Stimulated activated naive B cell treated with anti-CD40 and anti-IgM and Interleukin-4, amounts not matched to agents 10 μg/mL and 1 μg/mL and 100 μg/mL, for 72 hours (primary cell): ENCODE measurements at regions not wholly inside any gene's neighbourhood (a gene's known extent, or its start where the extent isn't known, plus 50 kb on each side); places are given as distances from the start of the nearest gene placed in this dataset.

Experiments used
- ATAC-seq, 2 donors: fragments of 150-1000 bp; cut with Tn5 transposase; replicated peaks; 2 replicates each; pipeline ENCODE4 v1.10.0; 2021; ENCODE audit warnings: moderate library complexity in 1 of 2
- DNase-seq: peaks from one replicate; pipeline ENCODE4 v3.0.0; 2021
- H3K27ac Mint-ChIP-seq: one replicate; pipeline ENCODE4 v1.8.0; 2022; ENCODE audit warnings: mild to moderate bottlenecking, mixed read lengths
- H3K27me3 Mint-ChIP-seq, 2 donors: one replicate each; pipeline ENCODE4 v1.8.0; 2022; ENCODE audit warnings: mixed read lengths in 2 of 2
- H3K36me3 Mint-ChIP-seq, 2 donors: one replicate each; pipeline ENCODE4 v1.8.0; 2022; ENCODE audit warnings: mixed read lengths in 2 of 2, mild to moderate bottlenecking in 1 of 2
- H3K4me1 Mint-ChIP-seq, 2 donors: one replicate each; pipeline ENCODE4 v1.8.0; 2022; ENCODE audit warnings: mixed read lengths in 2 of 2, mild to moderate bottlenecking in 1 of 2
- H3K4me3 Mint-ChIP-seq, 2 donors: one replicate each; pipeline ENCODE4 v1.8.0; 2022; ENCODE audit warnings: mild to moderate bottlenecking in 2 of 2, mixed read lengths in 2 of 2, moderate library complexity in 1 of 2
- H3K9me3 Mint-ChIP-seq, 2 donors: one replicate each; pipeline ENCODE4 v1.8.0; 2022; ENCODE audit warnings: mixed read lengths in 2 of 2, mild to moderate bottlenecking in 1 of 2

DNA sequence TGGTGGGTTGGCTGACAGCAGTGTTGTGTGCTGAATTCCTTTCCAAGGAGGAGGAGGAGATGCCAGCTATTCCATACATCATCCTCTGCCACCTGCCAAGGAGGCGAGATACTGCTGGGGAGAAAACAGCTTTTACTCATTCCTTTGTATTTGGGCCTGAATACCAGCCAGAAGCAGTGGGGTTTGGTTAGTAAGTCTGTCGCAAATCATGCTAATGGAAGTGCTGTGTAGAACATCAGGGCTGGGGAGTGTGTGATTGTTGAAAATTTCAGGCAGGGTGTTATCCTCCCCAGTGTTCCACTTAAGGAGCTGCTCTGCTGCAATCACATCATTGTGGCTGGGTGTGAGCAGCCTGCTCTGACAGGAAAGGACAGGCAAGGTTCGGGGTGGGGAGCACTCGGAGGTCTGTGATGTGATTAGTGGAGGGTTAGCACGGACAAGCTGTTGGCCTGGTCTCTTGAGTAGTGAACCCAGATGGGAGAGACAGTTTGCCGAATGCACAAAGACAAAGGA, 128.2 kb upstream of the DLX2 start:
- no peak overlapping the region for H3K27ac Mint-ChIP-seq
- no peak overlapping the region for H3K4me3 Mint-ChIP-seq
- H3K9me3 Mint-ChIP-seq = no peaks in the 10 kb centered on the region
- ATAC-seq (no peak), DNase-seq (no peak)
- H3K27me3 Mint-ChIP-seq = peaks cover 50 to 53% of the 10 kb centered on the region in 2 donors
- H3K36me3 Mint-ChIP-seq = peaks cover 0 to 2% of the 10 kb centered on the region in 2 donors
- peaks cover 13 to 18% of the 10 kb centered on the region in 2 donors for H3K4me1 Mint-ChIP-seq

DNA sequence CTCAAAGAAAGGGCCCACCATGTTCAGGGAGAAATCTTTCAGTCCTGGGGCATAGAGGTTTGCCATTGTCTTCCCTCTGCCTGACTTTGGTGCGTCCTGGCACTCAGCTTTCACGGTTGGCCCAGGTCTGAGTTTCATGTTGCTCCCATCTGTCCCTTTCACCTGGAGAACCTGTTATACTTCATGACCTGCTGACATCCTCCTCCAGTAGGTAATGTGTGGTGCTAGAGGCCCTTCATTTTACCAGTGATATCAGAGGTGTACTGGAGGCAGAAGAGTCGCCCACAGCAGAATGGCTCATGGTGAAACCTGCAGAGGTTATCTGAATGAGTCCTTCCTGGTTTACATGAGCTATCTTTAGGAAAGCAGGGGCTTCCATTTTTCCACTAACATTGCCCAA, 128.8 kb upstream of the DLX2 start:
- Mint-ChIP-seq H3K27ac (no peak overlapping the region), H3K9me3 (no peaks in the 10 kb centered on the region), H3K27me3 (peaks cover 54 to 59% of the 10 kb centered on the region in 2 donors), H3K4me1 (peaks cover 13 to 18% of the 10 kb centered on the region in 2 donors), H3K4me3 (no peak overlapping the region), H3K36me3 (peaks cover 0 to 2% of the 10 kb centered on the region in 2 donors)
- no peak for ATAC-seq
- no peak for DNase-seq

DNA sequence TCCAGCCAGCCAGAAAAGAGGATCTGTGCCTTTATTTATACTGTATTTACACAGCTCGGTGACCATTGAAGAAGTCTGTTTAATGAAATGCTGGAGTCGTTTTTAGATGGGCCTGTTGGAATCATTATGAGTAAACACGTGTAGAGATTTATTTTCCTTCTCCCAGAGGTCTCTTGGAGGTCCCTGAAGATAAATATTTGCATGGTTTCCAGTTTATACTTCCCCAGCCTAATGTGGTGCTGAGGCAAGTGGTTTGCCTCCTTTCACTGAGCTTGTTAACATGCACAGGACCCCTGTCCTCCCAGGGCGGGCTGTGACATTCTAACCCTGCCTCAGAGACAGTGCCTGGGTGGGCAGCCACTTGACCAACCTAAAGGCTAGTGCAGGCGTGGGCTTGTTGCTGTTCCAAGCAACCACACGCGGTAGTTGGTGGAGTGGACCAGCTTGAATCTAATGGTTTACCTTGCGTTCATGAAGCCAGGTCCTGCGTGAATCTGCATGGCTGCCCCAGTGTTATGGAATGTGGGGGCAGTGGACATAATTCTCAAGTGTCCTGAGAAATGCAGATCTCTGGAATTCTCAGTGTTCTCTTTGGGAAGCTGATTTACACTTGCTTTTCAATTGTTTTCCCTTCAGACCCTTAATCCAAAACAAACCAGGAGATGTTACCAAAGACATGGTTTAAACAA, 130.2 kb upstream of the DLX2 start:
- Mint-ChIP-seq H3K9me3 (no peaks in the 10 kb centered on the region), H3K27me3 (peaks cover 60 to 65% of the 10 kb centered on the region in 2 donors), H3K4me3 (no peak overlapping the region), H3K36me3 (peaks cover 0 to 2% of the 10 kb centered on the region in 2 donors), H3K27ac (no peak overlapping the region), H3K4me1 (peaks cover 13 to 18% of the 10 kb centered on the region in 2 donors)
- ATAC-seq = no peak
- no peak for DNase-seq

DNA sequence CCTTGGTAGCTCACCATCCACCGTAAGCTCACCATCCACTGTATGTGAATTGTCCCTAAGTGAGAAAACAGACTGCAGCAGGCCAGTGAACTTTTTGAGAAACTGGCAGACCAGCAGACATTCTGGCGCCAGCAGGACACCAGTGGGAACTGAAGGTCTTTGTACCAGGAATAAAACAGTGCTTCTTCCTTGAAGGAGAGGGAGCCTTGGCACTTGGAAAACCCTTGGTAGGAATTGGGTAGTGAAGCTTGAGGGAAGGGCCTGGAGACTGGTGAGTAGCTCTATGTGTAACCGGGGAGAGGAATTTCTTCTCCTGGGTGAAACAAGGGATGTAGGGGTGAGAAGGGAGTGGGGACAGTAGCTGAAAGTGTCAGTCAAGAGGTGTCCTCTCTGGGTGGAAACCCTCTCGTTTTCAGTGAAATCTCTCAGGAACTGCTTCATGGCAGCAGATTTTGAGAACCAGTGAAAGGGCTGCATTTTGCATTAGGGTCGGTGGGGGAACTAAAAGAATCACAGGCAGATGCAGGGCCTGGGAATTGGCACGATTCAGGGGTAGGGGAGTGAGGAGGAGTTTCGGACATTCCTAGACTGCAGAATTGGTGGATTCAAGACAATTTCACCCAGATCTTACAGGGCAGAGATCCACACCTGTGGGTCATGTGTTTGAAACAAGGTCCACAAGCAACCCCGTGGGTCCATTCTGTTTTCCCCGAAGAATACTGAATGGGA, 131.5 kb upstream of the DLX2 start:
- H3K9me3 Mint-ChIP-seq = no peaks in the 10 kb centered on the region
- H3K27me3 Mint-ChIP-seq = peaks cover 59 to 61% of the 10 kb centered on the region in 2 donors
- peaks cover 13 to 18% of the 10 kb centered on the region in 2 donors for H3K4me1 Mint-ChIP-seq
- no peak overlapping the region for H3K27ac Mint-ChIP-seq
- DNase-seq (no peak), ATAC-seq (no peak)
- peaks cover 0 to 2% of the 10 kb centered on the region in 2 donors for H3K36me3 Mint-ChIP-seq
- peak overlapping the region; percentile 79 to 81 for H3K4me3 Mint-ChIP-seq

DNA sequence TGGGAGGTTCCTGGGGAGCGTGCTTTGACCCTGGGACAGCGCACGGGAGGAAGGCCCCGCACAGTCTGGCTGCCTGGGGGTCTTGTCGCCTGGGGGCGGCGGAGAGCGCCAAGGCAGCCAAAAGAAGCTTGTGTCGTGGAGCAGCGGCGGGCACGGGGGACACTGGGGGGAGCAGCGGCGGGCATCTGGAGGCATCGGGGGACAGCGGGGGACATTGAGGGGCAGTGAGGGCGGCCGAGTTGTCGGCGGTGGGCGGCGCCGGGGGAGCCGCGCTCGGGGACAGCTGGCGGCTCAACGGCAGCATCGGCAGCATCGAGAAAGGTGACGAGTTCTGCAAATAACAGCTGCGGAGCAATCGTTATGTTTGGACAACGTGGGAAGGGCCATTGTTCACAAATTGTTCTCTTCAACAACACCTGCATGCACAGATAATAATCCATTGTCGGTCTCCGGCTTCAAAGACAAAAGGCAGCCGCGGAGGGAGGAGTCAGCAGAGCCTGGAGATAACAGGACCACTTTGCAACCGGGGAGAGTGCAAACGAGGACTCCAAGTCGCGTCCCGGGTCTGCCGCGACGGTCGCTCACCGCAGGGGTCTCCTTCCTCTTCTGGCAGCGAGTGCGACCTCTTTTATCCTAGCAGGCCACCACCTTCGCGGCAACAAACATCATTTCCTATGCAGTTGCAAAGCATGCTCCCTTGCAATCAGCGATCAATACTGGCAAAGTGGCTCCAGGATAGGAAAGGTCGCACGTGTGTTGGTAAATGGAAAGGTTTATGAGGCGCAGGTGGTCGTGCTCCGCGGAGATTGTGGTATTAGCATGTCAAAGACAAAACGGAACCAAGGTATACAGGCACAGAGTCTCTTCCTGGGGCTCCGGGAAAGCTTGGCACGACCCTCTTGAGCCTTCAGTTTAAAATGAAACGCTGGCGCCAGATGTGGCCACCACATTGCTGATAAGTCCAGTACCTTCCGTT, 132.3 kb upstream of the DLX2 start:
- H3K4me1 Mint-ChIP-seq = peaks cover 13 to 18% of the 10 kb centered on the region in 2 donors
- no peak overlapping the region for H3K27ac Mint-ChIP-seq
- peaks cover 53 to 57% of the 10 kb centered on the region in 2 donors for H3K27me3 Mint-ChIP-seq
- H3K36me3 Mint-ChIP-seq = peaks cover 0 to 2% of the 10 kb centered on the region in 2 donors
- no peaks in the 10 kb centered on the region for H3K9me3 Mint-ChIP-seq
- H3K4me3 Mint-ChIP-seq = peak overlapping the region; percentile 79 to 81
- peak; percentile 39 to 42 for ATAC-seq
- DNase-seq = no peak

DNA sequence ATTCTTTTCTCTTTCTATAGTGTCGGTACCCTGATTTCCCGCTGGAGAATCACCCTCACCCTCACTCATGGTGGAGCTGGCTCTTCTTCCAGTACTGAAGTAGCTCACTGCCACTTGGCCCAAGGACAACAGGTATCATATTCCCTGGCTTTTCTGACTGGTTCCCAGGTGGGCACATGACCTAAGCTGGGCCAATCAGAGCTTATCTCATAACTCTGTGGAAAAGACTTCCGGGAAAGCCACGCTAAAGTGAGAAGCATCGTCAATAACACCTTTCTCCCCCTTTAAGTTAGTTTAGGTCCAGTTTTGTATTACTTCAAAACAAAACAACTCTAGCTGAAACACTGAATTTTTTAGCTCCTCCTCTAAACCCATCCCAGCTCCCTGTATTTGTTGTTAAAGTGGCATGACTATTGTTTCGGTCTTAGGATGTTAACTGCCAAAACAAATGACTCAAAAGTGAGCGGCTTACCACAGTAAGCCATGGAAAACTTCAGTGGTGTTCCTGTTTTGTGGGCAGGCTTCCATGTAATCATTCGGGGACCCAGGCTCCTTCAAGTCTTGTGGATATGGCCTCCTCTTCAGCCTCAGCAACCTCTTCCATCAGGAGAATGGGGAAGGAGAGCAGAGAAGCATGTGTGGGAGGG, 137.4 kb upstream of the DLX2 start:
- Mint-ChIP-seq H3K27me3 (peaks cover 24 to 34% of the 10 kb centered on the region in 2 donors), H3K36me3 (no peaks in the 10 kb centered on the region), H3K4me1 (peaks cover 3 to 5% of the 10 kb centered on the region in 2 donors), H3K9me3 (no peaks in the 10 kb centered on the region), H3K4me3 (no peak overlapping the region), H3K27ac (no peak overlapping the region)
- no peak for DNase-seq
- no peak for ATAC-seq

DNA sequence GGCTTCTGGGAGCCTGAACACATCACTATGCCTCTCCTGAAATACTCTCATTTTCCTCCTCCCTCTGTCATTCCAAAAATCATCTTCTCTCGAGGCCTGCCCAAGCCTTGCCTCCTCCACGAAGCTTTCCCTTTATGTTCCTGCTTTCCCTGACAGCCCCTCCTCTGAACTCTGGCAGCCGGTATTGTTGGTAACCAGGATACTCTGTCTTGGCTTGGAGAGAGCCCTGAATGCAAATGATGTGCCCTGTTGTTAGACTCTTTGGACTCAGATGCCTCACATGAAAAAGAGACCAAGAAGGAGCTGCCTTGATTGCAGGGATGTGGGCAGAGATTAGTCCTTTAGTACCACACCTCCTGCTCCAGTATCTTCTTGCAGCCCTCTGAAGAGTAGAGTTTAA, 138.5 kb upstream of the DLX2 start:
- Mint-ChIP-seq H3K27ac (no peak overlapping the region), H3K36me3 (no peaks in the 10 kb centered on the region), H3K4me1 (no peaks in the 10 kb centered on the region), H3K27me3 (peaks cover 17 to 28% of the 10 kb centered on the region in 2 donors), H3K4me3 (no peak overlapping the region), H3K9me3 (no peaks in the 10 kb centered on the region)
- ATAC-seq = no peak
- DNase-seq = no peak

DNA sequence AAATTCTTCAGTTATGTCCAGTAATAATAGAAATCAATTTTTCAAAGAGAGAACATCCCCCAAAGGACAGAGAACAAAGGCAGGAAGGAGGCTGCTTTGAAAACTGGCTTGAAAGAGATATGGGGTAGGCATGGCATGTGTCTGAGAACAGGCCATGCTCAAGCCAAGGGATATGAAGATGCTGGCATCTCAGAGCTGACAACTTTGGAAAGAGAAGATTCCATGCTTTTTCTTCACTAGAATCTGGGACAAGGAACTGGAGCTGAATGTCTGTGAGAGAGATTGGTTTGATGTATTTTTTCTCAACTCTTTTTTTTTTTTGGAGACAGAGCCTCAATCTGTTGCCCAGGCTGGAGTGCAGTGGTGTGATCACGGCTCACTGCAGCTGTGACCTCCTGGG, 139.8 kb upstream of the DLX2 start:
- no peak overlapping the region for H3K4me3 Mint-ChIP-seq
- DNase-seq (no peak), ATAC-seq (no peak)
- H3K27me3 Mint-ChIP-seq = peaks cover 9 to 21% of the 10 kb centered on the region in 2 donors
- H3K36me3 Mint-ChIP-seq = no peaks in the 10 kb centered on the region
- H3K9me3 Mint-ChIP-seq = peaks cover 2 to 8% of the 10 kb centered on the region in 2 donors
- H3K4me1 Mint-ChIP-seq = peaks cover 0 to 1% of the 10 kb centered on the region in 2 donors
- no peak overlapping the region for H3K27ac Mint-ChIP-seq

DNA sequence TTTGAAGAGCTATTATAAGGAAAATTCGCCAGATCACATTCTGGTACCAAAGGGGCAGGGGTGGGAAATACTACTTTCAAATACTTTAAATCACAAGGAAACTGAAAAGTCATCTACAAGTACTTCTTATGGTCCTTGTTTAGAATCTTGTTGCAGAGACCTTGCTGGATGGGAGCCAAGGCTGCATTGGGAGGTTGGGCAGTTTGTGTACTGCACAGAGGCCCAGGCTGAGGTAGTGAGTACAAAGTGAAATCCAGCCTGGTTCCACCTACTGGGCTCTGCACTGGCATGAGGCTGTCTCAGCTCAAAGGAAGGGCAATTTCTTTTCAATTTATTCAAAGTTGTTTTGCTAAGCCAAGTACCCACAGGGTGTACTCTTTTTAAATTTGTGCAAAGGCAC, 140.3 kb upstream of the DLX2 start:
- peaks cover 0 to 1% of the 10 kb centered on the region in 2 donors for H3K4me1 Mint-ChIP-seq
- H3K4me3 Mint-ChIP-seq = no peak overlapping the region
- H3K36me3 Mint-ChIP-seq = no peaks in the 10 kb centered on the region
- ATAC-seq (no peak), DNase-seq (no peak)
- H3K9me3 Mint-ChIP-seq = peaks cover 2 to 8% of the 10 kb centered on the region in 2 donors
- H3K27me3 Mint-ChIP-seq = peaks cover 5 to 18% of the 10 kb centered on the region in 2 donors
- no peak overlapping the region for H3K27ac Mint-ChIP-seq

DNA sequence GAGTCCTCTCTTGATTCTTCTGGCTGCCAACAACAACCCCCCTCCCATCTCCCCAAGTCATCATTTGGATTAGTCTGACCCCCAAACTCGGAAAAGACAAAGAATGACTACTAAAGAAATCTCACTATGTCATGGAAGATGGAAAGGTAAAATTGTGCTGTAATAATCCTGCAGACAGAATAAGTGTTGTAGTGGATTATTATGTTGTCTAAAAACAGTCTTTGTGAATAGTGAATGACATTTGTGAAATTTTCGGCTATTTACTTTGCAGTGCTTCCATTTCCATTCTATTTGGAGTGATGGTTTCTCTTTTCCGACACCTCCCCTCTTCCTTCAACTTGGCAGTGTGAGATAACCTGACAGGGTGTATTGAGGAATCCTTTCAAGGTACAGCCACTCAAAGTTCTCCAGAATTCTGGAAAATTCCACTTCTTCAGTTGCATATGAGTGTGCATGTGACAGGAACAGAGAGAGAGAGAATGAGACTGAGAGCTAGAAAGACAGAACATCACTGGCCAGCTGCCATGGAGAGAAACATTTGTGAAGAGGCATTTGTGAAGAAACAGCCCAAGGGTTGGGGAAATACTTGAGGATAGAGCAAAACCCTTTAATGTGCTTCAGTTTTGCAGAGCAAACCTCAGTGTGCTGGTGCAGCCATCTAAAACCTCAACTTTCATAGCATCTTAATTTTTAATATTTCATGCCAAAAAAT, 141.9 kb upstream of the DLX2 start:
- no peak overlapping the region for H3K4me3 Mint-ChIP-seq
- peaks cover 0 to 11% of the 10 kb centered on the region in 2 donors for H3K27me3 Mint-ChIP-seq
- no peak for DNase-seq
- peaks cover 2 to 8% of the 10 kb centered on the region in 2 donors for H3K9me3 Mint-ChIP-seq
- no peak for ATAC-seq
- no peaks in the 10 kb centered on the region for H3K36me3 Mint-ChIP-seq
- no peak overlapping the region for H3K27ac Mint-ChIP-seq
- H3K4me1 Mint-ChIP-seq = peaks cover 0 to 1% of the 10 kb centered on the region in 2 donors

DNA sequence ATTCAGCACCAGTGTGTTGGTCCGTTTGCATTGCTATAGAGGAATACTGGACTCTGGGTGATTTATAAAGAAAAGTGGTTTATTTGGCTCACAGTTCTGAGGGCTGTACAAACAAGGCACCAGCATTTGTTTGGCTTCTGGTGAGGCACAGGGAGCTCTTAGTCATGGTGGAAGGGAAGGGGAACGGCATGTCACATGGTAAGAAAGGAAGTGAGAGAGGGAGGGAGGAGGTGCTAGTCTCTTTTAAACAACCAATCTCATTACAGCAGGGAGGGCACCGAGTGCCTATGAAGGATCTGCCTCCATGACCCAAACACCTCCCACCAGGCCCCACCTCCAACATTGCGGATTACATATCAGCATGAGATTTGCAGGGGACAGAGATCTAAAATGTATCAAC, 143.9 kb upstream of the DLX2 start:
- Mint-ChIP-seq H3K27ac (no peak overlapping the region), H3K36me3 (no peaks in the 10 kb centered on the region), H3K4me1 (peaks cover 0 to 1% of the 10 kb centered on the region in 2 donors), H3K27me3 (peaks cover 0 to 4% of the 10 kb centered on the region in 2 donors), H3K4me3 (no peak overlapping the region), H3K9me3 (peaks cover 2 to 8% of the 10 kb centered on the region in 2 donors)
- ATAC-seq (peak in 1 of 2 donors; percentile 29), DNase-seq (no peak)

DNA sequence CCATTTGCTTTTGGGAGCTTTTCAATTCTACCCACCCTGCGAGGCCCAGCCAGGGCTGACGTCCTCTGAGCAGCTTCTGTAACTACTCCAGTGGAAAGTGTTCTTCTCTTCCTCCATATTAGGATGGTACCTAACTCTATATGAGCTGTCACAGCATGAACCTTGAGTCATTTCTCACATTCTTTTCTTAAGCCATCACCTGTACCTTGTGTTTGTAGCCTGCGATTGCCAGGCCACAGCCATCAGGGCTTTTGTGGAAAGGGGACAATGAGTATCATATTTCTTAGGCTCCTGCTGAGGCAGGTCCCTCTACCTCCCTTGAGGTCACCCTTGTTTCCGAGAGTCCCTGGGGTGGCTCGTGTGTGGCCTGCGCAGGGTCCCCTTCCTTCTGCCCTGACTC, 144.5 kb upstream of the DLX2 start:
- H3K4me3 Mint-ChIP-seq = no peak overlapping the region
- H3K9me3 Mint-ChIP-seq = peaks cover 2 to 8% of the 10 kb centered on the region in 2 donors
- peaks cover 0 to 1% of the 10 kb centered on the region in 2 donors for H3K4me1 Mint-ChIP-seq
- no peak overlapping the region for H3K27ac Mint-ChIP-seq
- no peak for DNase-seq
- peaks cover 0 to 4% of the 10 kb centered on the region in 2 donors for H3K27me3 Mint-ChIP-seq
- no peak for ATAC-seq
- no peaks in the 10 kb centered on the region for H3K36me3 Mint-ChIP-seq

DNA sequence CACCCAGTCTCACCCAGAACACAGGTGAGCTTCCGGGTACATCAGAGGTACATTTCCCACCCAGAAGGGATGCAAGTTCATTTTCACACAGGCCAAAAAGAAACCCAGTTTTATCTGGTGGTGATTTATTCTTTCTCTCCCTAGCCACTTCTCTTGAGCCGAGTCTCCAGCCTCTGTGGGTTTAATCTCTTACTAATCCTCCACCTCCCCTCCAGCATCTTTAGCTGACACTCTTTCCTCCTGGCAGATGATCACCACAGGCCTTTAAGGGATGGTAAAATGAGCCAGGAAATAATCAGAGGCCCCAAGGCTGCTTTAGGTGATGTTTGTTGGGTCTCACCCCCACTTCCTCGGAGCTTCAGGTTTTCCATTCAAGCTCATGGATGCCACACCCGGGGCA, 145.7 kb upstream of the DLX2 start:
- Mint-ChIP-seq H3K36me3 (no peaks in the 10 kb centered on the region), H3K9me3 (peaks cover 2 to 8% of the 10 kb centered on the region in 2 donors), H3K4me1 (peaks cover 0 to 1% of the 10 kb centered on the region in 2 donors), H3K27ac (no peak overlapping the region), H3K4me3 (no peak overlapping the region), H3K27me3 (peaks cover 0 to 4% of the 10 kb centered on the region in 2 donors)
- ATAC-seq (no peak), DNase-seq (no peak)
